Lower lobe of right lung (tissue), 2 donors: ENCODE measurements at regions not wholly inside any gene's neighbourhood (a gene's known extent, or its start where the extent isn't known, plus 50 kb on each side); places are given as distances from the start of the nearest gene placed in this dataset.

Experiments used
- ATAC-seq, 2 donors: fragments of 200-7000 bp; cut with Tn5 transposase; one replicate each; pipeline ENCODE4 v1.9.1; 2020 to 2022; ENCODE audit warnings: mild to moderate bottlenecking in 2 of 2, moderate library complexity in 2 of 2
- DNase-seq: peaks from one replicate; pipeline ENCODE4 v3.0.0-alpha.2; 2020
- H3K27ac ChIP-seq: fragments of 200-600 bp; one replicate; pipeline ENCODE4 v1.8.0; 2022
- H3K27me3 ChIP-seq: fragments of 200-600 bp; one replicate; pipeline ENCODE4 v1.8.0; 2022; ENCODE audit warnings: low read depth
- H3K36me3 ChIP-seq: fragments of 200-600 bp; one replicate; pipeline ENCODE4 v1.8.0; 2022; ENCODE audit warnings: mild to moderate bottlenecking
- H3K4me1 ChIP-seq: fragments of 200-600 bp; one replicate; pipeline ENCODE4 v1.8.0; 2022
- H3K4me3 ChIP-seq: fragments of 200-600 bp; one replicate; pipeline ENCODE4 v1.8.0; 2022; ENCODE audit warnings: mild to moderate bottlenecking
- H3K9me3 ChIP-seq: fragments of 200-600 bp; one replicate; pipeline ENCODE4 v1.8.0; 2022
- intact Hi-C: fragments of 100-400 bp; cut with DNase I; formaldehyde crosslinking; loops from one replicate; pipeline ENCODE4 v1.11.0; 2022
- TF ChIP-seq, protein P1 (sequence below): fragments of 200-600 bp; IDR thresholded peaks from one replicate; pipeline ENCODE4 v1.8.0; 2022; ENCODE audit warnings: antibody characterized with exemption, mild to moderate bottlenecking
- donor health status: DM: no; HTN: yes; CAD: no; lungs with severe emphysema.

DNA sequence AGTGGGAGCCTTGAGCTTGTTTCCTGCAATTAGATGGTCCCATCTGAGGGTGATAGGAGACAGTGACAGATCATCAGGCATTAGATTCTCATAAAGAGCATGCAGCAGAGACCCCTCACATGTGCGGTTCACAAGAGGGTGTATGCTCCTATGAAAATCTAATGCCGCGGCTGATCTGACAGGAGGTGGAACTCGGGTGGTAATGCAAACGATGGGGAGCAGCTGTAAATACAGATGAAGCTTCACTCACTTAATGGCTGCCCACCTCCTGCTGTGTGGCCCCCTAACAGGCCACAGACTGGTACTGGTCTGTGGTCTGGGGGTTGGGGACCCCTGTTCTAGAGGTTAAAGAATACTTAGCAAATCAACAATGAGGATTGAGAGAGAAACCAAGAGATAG, 201.5 kb upstream of the PITX2 start:
- Histone ChIP-seq H3K4me1 (no peaks in the 10 kb centered on the region), H3K36me3 (no peaks in the 10 kb centered on the region), H3K9me3 (no peaks in the 10 kb centered on the region), H3K4me3 (no peak overlapping the region), H3K27me3 (no peaks in the 10 kb centered on the region), H3K27ac (no peak overlapping the region)
- intact Hi-C loops = no loop called here
- ATAC-seq = no peak
- TF ChIP-seq, protein P1, sequence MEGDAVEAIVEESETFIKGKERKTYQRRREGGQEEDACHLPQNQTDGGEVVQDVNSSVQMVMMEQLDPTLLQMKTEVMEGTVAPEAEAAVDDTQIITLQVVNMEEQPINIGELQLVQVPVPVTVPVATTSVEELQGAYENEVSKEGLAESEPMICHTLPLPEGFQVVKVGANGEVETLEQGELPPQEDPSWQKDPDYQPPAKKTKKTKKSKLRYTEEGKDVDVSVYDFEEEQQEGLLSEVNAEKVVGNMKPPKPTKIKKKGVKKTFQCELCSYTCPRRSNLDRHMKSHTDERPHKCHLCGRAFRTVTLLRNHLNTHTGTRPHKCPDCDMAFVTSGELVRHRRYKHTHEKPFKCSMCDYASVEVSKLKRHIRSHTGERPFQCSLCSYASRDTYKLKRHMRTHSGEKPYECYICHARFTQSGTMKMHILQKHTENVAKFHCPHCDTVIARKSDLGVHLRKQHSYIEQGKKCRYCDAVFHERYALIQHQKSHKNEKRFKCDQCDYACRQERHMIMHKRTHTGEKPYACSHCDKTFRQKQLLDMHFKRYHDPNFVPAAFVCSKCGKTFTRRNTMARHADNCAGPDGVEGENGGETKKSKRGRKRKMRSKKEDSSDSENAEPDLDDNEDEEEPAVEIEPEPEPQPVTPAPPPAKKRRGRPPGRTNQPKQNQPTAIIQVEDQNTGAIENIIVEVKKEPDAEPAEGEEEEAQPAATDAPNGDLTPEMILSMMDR = no peak
- DNase-seq = no peak

DNA sequence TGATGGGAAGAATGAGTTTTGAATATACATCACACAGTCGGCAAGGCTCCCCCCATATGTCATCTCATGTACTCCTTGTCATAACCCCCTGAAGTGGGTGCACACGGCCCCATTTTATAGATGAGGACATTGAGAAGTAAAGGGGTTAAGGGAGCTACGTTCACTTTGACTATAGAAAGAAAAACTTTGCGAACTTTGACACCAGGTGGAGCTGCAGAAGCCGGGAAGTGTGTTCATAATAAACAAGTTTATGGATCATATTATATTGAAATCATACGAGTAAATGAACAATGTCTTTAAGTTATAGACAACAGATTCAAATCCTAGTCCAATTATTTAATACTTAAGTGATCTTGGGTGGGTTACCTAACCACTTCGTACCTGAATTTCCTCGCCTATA, 203.8 kb upstream of the PITX2 start:
- DNase-seq (no peak), ATAC-seq (no peak)
- Histone ChIP-seq H3K27me3 (no peaks in the 10 kb centered on the region), H3K36me3 (no peaks in the 10 kb centered on the region), H3K27ac (no peak overlapping the region), H3K9me3 (no peaks in the 10 kb centered on the region), H3K4me3 (no peak overlapping the region), H3K4me1 (no peaks in the 10 kb centered on the region)
- intact Hi-C loops = no loop called here
- TF ChIP-seq, protein P1 = no peak

- Histone ChIP-seq H3K4me3 (no peak overlapping the region), H3K36me3 (no peaks in the 10 kb centered on the region), H3K27ac (no peak overlapping the region), H3K27me3 (no peaks in the 10 kb centered on the region), H3K4me1 (no peaks in the 10 kb centered on the region), H3K9me3 (no peaks in the 10 kb centered on the region)
- TF ChIP-seq, protein P1 = no peak
- intact Hi-C loops = no loop called here
- DNase-seq = no peak
- no peak for ATAC-seq
Measured at GRCh38 chr4:110830461-110830860, 207.6 kb upstream of the PITX2 start.

DNA sequence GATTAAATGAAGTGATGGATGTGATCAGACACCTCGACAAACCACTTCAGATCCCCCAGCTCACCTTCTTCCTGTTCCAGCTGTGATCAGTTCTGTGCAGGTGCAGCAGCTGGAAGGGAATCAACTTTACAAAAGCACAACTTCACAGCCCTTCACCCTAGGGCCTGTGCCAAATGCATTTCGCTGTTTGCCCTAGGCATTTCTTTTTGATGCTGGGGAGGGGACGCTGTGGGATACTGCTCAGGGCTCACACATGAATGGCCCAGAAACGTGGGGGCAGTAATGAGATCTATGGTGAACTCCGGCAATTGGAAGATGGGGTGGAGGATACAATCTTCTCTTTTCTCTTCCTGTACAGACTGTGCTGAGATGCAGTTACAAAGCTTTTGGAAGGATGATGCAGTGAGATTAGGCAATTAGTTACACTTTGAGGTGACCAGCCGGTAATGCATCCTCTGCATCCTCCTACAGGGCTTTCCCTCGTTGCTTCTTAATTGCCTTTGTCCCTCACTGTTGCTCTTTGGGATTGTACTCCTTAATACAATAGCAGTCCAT, 215.1 kb upstream of the PITX2 start:
- intact Hi-C loops = no loop called here
- Histone ChIP-seq H3K9me3 (no peaks in the 10 kb centered on the region), H3K27ac (no peak overlapping the region), H3K4me1 (no peaks in the 10 kb centered on the region), H3K36me3 (no peaks in the 10 kb centered on the region), H3K27me3 (no peaks in the 10 kb centered on the region), H3K4me3 (no peak overlapping the region)
- TF ChIP-seq, protein P1 = no peak
- DNase-seq (no peak), ATAC-seq (no peak)

GRCh38 chr4:110840221-110840654, 217.4 kb upstream of the PITX2 start:
- Histone ChIP-seq H3K4me3 (no peak overlapping the region), H3K36me3 (no peaks in the 10 kb centered on the region), H3K9me3 (no peaks in the 10 kb centered on the region), H3K4me1 (no peaks in the 10 kb centered on the region), H3K27ac (no peak overlapping the region), H3K27me3 (no peaks in the 10 kb centered on the region)
- DNase-seq = no peak
- ATAC-seq = no peak
- intact Hi-C loops = no loop called here
- TF ChIP-seq, protein P1 = no peak

DNA sequence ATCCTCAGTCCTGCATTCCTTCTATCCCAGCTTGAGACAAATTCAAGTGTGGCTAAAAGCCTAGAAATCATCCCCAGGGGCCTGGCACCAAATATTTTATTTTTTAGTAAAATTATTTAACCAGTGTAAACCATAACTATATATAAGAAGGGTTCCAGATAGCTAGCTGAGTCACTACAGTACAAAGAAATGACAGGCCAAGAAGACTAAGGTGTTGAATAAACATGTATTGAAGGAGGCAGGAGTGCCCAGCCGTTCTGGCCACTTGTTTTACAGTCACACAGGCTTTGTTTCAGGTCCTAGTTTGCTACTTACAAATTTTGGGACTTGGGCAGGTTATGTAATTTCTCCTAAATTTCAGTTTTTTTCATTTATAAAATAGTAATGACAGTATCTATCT, 225.9 kb upstream of the PITX2 start:
- no peak overlapping the region for H3K4me3 ChIP-seq
- H3K36me3 ChIP-seq = no peaks in the 10 kb centered on the region
- H3K27ac ChIP-seq = no peak overlapping the region
- H3K27me3 ChIP-seq = no peaks in the 10 kb centered on the region
- DNase-seq = no peak
- H3K9me3 ChIP-seq = no peaks in the 10 kb centered on the region
- intact Hi-C loops = no loop called here
- TF ChIP-seq, protein P1 = no peak
- H3K4me1 ChIP-seq = no peaks in the 10 kb centered on the region
- ATAC-seq = no peak
